ENCODE measurements at regions not wholly inside any gene's neighbourhood (a gene's known extent, or its start where the extent isn't known, plus 50 kb on each side); places are given as distances from the start of the nearest gene placed in this dataset.

GRCh38 chr13:91017031-91017668, 330.3 kb upstream of the MIR17HG start:
- CTCF ChIA-PET: interaction anchor here (0.6 to 1.7 kb wide), 13 partner anchors 26 to 285 kb away, joined by 3 to 14 read pairs (median 5); no protein-coding TSS in a partner anchor
- peak; percentile 96 for ATAC-seq
- H3K4me1 Mint-ChIP-seq: 0 out of 2 replicates have a peak, but pooled peaks cover 4% of the 10 kb centered on the region

More at GRCh38 chr13:91017031-91017668, 330.3 kb upstream of the MIR17HG start:
- Mint-ChIP-seq H3K4me3 (no peak overlapping the region), H3K9me3 (no peaks in the 10 kb centered on the region), H3K36me3 (no peaks in the 10 kb centered on the region), H3K27me3 (ENCODE audit: low read depth) (no peaks in the 10 kb centered on the region), H3K27ac (no peak overlapping the region)
- TF ChIP-seq ZNF512 (CRISPR knock-in tag; IDR thresholded peaks at IDR 0.05; ENCODE audit: borderline replicate concordance) (no peak), CBFB (CRISPR knock-in tag; IDR thresholded peaks at IDR 0.05; ENCODE audit: low read depth) (no peak), E2F1 (CRISPR knock-in tag; IDR thresholded peaks at IDR 0.05) (no peak), GRHL2 (CRISPR knock-in tag; IDR thresholded peaks at IDR 0.05; ENCODE audit: insufficient replicate concordance, severe bottlenecking) (no peak), CTCF (IDR thresholded peaks at IDR 0.05) (peak; percentile 81), AFF4 (CRISPR knock-in tag; IDR thresholded peaks at IDR 0.05; ENCODE audit: borderline replicate concordance) (no peak)
- POLR2A ChIA-PET: no interaction called here
- DNase-seq (ENCODE audit: low spot score): peak; percentile 63
